Heart right ventricle (tissue), 16 donors: ENCODE measurements at regions not wholly inside any gene's neighbourhood (a gene's known extent, or its start where the extent isn't known, plus 50 kb on each side); places are given as distances from the start of the nearest gene placed in this dataset.

Experiments
- ATAC-seq, 8 donors: fragments of 200-7000 bp; cut with Tn5 transposase; one replicate each; pipeline ENCODE4 v1.9.1; 2020; ENCODE audit warnings: mild to moderate bottlenecking in 8 of 8, moderate library complexity in 8 of 8, moderate number of reproducible peaks in 1 of 8
- DNase-seq, 2 donors: peaks; one replicate each; pipeline ENCODE4 v3.0.0-alpha.2; 2020
- H3K27ac ChIP-seq, 10 donors: fragments of 200-600 bp; sonication (generic) in 2 of 10; one replicate each; pipeline versions ENCODE4 v1.5.0 to v1.8.0; 2020 to 2022; ENCODE audit warnings: mild to moderate bottlenecking in 3 of 10
- H3K27me3 ChIP-seq, 7 donors: fragments of 200-600 bp; one replicate each; pipeline ENCODE4 v1.8.0; 2021 to 2022; ENCODE audit warnings: mild to moderate bottlenecking in 2 of 7
- H3K36me3 ChIP-seq, 9 donors: fragments of 200-600 bp; sonication (generic) in 1 of 9; one replicate each; pipeline versions ENCODE4 v1.5.0 to v1.8.0; 2020 to 2022; ENCODE audit warnings: mild to moderate bottlenecking in 2 of 9
- H3K4me1 ChIP-seq, 9 donors: fragments of 200-600 bp; sonication (generic) in 1 of 9; one replicate each; pipeline versions ENCODE4 v1.5.0 to v1.8.0; 2020 to 2022; ENCODE audit warnings: mild to moderate bottlenecking in 4 of 9
- H3K4me3 ChIP-seq, 10 donors: fragments of 200-600 bp; sonication (generic) in 2 of 10; one replicate each; pipeline versions ENCODE4 v1.5.0 to v1.8.0; 2020 to 2022; ENCODE audit warnings: mild to moderate bottlenecking in 7 of 10, moderate library complexity in 2 of 10
- H3K9me3 ChIP-seq, 11 donors: fragments of 200-600 bp in 10 of 11; sonication (generic) in 2 of 11; one replicate each; pipeline versions ENCODE4 v1.5.0 to v1.8.0; 2013 to 2022; ENCODE audit warnings: mild to moderate bottlenecking in 2 of 11, control low read depth in 1 of 11, moderate library complexity in 1 of 11
- whole genome bisulfite sequencing, 2 donors: extraction: QIAGEN DNeasy Blood & Tissue Kit; methylation state at CpG; one replicate each; pipeline ENCODE4 v1.1.7; 2013; ENCODE audit warnings: inconsistent platforms in 1 of 2; 5-methylcytosine and 5-hydroxymethylcytosine counted together
- intact Hi-C, 10 donors: fragments of 100-400 bp; cut with DNase I; formaldehyde crosslinking; loops; one replicate each; pipeline versions ENCODE4 v1.11.1 to v1.14.2; 2022
- TF ChIP-seq, protein P1 (sequence below), 9 donors: fragments of 200-600 bp; sonication (generic) in 2 of 9; IDR thresholded peaks; one replicate each; pipeline versions ENCODE4 v1.5.0 to v1.8.0; 2021 to 2022; ENCODE audit warnings: antibody characterized with exemption in 9 of 9, mild to moderate bottlenecking in 5 of 9, moderate library complexity in 1 of 9
- donor health status: Arrhythmogenic right ventricular cardiomyopathy.
- donor health status: ischemic (EF 13 %, LVEDD 7.1; RV severe dilation, severe dysfunction).
- donor health status: healthy with polysubstance abuse.
- donor health status: DM: no; HTN: yes; CAD: no.
- donor health status: DM: no; HTN: no; CAD: no.
- donor health status: ischemic (EF 25% LVEDD 6.9; RV normal size, moderate dysfunction).
- donor health status: ischemic (EF 25% LVEDD 5.7; RV mildly dilated, moderate dysfunction).
- donor health status: healthy.
- donor health status: DM: yes; HTN: yes; CAD: no.
- donor health status: Ischemic cardiomyopathy.
- donor health status: ischemic (EF 35%, LVEDD 5.7; RV mildly dilated, moderate dysfunction).
- donor health status: nonischemic (EF 11% LVEDD 7.7; RV severe dilation, severe dysfunction).
- donor health status: DM: yes; HTN: yes; CAD: no.
- donor health status: PGD.
- donor health status: ischemic (EF 29% LVEDD 5.4; RV normal size, mild dysfunction).
- donor health status: nonischemic (EF 23%, LVEDD 6.1; RV moderate dilation, normal function).

DNA sequence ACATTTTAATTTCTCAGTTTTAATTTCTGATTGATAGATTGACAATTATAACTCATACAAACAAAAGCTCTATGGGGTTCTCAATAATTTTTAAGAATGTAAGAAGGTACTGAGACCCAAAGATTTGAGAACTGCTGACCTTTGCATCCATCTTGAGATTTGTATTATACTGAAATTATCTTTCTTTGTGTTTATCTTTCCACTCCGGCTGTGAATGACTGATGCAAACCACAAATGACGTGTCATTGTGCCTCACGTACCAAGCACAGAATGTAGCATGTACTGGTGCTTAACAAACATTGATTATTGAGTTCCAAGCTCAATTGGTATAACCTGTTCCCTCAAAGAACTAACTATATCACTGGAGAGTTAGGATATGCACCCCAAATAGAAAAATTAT lies 152.1 kb upstream of the SMLR1 start:
- no peak for DNase-seq
- H3K4me1 ChIP-seq, result peaks cover 0 to 9% (median 0%) of the 10 kb centered on the region in 9 donors
- no peak for ATAC-seq
- TF ChIP-seq, protein P1, sequence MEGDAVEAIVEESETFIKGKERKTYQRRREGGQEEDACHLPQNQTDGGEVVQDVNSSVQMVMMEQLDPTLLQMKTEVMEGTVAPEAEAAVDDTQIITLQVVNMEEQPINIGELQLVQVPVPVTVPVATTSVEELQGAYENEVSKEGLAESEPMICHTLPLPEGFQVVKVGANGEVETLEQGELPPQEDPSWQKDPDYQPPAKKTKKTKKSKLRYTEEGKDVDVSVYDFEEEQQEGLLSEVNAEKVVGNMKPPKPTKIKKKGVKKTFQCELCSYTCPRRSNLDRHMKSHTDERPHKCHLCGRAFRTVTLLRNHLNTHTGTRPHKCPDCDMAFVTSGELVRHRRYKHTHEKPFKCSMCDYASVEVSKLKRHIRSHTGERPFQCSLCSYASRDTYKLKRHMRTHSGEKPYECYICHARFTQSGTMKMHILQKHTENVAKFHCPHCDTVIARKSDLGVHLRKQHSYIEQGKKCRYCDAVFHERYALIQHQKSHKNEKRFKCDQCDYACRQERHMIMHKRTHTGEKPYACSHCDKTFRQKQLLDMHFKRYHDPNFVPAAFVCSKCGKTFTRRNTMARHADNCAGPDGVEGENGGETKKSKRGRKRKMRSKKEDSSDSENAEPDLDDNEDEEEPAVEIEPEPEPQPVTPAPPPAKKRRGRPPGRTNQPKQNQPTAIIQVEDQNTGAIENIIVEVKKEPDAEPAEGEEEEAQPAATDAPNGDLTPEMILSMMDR (IDR thresholded peaks at IDR 0.05), result no peak
- WGBS, 2 donors, result 49 to 61% methylated on average over 3 of the region's 3 CpGs
- H3K9me3 ChIP-seq, result peaks cover 0 to 22% (median 13%) of the 10 kb centered on the region in 11 donors
- no peak overlapping the region for H3K4me3 ChIP-seq
- H3K36me3 ChIP-seq, result no peaks in the 10 kb centered on the region
- H3K27me3 ChIP-seq, result no peaks in the 10 kb centered on the region
- intact Hi-C loops, result no loop called here
- H3K27ac ChIP-seq, result no peak overlapping the region

DNA sequence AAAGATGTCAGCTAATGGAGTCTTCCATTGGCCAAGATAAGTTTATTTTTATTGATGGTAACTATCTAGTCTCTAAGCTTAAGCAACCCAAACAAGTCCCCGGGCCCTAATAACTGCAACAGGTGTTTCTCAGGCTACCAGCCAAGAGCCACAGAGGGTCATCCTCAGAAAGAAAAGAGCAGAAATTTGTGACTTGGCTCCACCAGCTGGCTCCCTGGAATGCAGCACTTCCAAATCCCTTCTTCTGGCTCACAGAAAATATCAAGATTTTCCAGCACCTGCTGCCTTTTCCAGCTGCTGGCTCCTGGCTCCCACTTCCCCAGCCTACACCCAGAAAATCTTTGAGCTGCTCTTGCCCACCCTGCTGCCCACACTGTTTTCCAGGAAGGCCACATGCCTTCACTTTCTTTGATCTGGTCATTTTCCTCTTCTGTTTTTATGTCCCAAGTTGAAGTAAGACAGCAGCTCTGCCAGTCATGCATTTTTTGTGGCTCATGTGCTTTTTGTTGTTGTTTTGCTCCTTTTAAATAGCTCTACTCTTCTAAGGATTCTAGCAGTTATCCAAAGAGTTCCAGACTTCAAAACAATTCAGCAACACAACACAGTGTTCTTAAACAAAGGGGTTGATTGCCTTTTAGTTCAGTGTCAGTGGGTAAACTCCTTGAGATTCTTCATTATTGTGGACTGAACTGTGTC lies 151.0 kb upstream of the SMLR1 start:
- intact Hi-C loops, result no loop called here
- Histone ChIP-seq H3K4me3 (no peak overlapping the region), H3K27ac (peak overlapping the region in 2 of 10 donors; percentile 11 to 28), H3K27me3 (no peaks in the 10 kb centered on the region), H3K9me3 (peaks cover 0 to 22% (median 13%) of the 10 kb centered on the region in 11 donors), H3K4me1 (peaks cover 0 to 13% (median 0%) of the 10 kb centered on the region in 9 donors), H3K36me3 (no peaks in the 10 kb centered on the region)
- 44 to 59% methylated on average over 1 of the region's 1 CpG for WGBS, 2 donors
- DNase-seq (peak in 1 of 2 donors; percentile 21), ATAC-seq (peak in 3 of 8 donors; percentile 29 to 68 (median 38))
- TF ChIP-seq, protein P1 (IDR thresholded peaks at IDR 0.05), result no peak

- Histone ChIP-seq H3K9me3 (peaks cover 0 to 22% (median 13%) of the 10 kb centered on the region in 11 donors), H3K27me3 (no peaks in the 10 kb centered on the region), H3K27ac (peak overlapping the region in 1 of 10 donors; percentile 28), H3K4me3 (no peak overlapping the region), H3K36me3 (no peaks in the 10 kb centered on the region), H3K4me1 (peaks cover 0 to 13% (median 4%) of the 10 kb centered on the region in 9 donors)
- TF ChIP-seq, protein P1 (IDR thresholded peaks at IDR 0.05), result no peak
- 71 to 77% methylated on average over 1 of the region's 1 CpG for WGBS, 2 donors
- ATAC-seq, result no peak
- intact Hi-C loops, result no loop called here
- DNase-seq, result no peak
Measured at GRCh38 chr6:130676773-130677144, 150.4 kb upstream of the SMLR1 start.

- peaks cover 0 to 13% (median 4%) of the 10 kb centered on the region in 9 donors for H3K4me1 ChIP-seq
- TF ChIP-seq, protein P1 (IDR thresholded peaks at IDR 0.05), result no peak
- peaks cover 0 to 22% (median 13%) of the 10 kb centered on the region in 11 donors for H3K9me3 ChIP-seq
- H3K36me3 ChIP-seq, result no peaks in the 10 kb centered on the region
- intact Hi-C loops, result no loop called here
- H3K4me3 ChIP-seq, result no peak overlapping the region
- DNase-seq (no peak), ATAC-seq (no peak)
- no peak overlapping the region for H3K27ac ChIP-seq
- H3K27me3 ChIP-seq, result no peaks in the 10 kb centered on the region
Measured at GRCh38 chr6:130677312-130677711, 149.9 kb upstream of the SMLR1 start.
